LNCaP clone FGC (cell line): ENCODE measurements at regions not wholly inside any gene's neighbourhood (a gene's known extent, or its start where the extent isn't known, plus 50 kb on each side); places are given as distances from the start of the nearest gene placed in this dataset.

Source experiments
- DNase-seq: peaks from one replicate; pipeline ENCODE4 v3.0.0-alpha.2; 2011; ENCODE audit warnings: low read depth
- H3K4me3 ChIP-seq: 2 replicates; pipeline ENCODE4 v1.5.1; 2011; ENCODE audit warnings: mild to moderate bottlenecking, low read depth, low read length, control low read depth
- TF ChIP-seq, protein P1 (sequence below): IDR thresholded peaks from 2 replicates; pipeline ENCODE4 v1.5.1; 2012; ENCODE audit warnings: mild to moderate bottlenecking; ENCODE audit not compliant: control insufficient read depth, insufficient read depth; ENCODE audit errors: extremely low read depth

DNA sequence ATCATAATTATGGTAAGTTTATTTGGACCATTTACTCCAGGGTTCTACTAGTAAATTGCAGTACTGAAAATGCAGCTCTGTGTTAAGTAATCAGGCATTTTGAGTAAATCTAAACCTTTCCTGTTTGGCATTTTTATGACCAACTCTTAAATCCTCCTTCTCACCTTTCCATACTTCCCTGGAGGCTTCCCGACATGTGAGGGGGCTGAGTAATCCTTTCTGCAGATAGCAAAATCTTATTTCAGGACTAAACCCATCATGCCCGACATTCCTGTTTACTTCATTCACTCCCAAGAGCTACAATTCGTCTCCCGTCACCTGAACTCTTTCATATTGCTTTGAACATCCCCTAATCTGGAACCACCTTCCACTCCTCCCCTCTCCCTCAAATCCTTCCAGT, 296.6 kb downstream of the IKZF2 start:
- TF ChIP-seq, protein P1, sequence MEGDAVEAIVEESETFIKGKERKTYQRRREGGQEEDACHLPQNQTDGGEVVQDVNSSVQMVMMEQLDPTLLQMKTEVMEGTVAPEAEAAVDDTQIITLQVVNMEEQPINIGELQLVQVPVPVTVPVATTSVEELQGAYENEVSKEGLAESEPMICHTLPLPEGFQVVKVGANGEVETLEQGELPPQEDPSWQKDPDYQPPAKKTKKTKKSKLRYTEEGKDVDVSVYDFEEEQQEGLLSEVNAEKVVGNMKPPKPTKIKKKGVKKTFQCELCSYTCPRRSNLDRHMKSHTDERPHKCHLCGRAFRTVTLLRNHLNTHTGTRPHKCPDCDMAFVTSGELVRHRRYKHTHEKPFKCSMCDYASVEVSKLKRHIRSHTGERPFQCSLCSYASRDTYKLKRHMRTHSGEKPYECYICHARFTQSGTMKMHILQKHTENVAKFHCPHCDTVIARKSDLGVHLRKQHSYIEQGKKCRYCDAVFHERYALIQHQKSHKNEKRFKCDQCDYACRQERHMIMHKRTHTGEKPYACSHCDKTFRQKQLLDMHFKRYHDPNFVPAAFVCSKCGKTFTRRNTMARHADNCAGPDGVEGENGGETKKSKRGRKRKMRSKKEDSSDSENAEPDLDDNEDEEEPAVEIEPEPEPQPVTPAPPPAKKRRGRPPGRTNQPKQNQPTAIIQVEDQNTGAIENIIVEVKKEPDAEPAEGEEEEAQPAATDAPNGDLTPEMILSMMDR, result no peak

DNA sequence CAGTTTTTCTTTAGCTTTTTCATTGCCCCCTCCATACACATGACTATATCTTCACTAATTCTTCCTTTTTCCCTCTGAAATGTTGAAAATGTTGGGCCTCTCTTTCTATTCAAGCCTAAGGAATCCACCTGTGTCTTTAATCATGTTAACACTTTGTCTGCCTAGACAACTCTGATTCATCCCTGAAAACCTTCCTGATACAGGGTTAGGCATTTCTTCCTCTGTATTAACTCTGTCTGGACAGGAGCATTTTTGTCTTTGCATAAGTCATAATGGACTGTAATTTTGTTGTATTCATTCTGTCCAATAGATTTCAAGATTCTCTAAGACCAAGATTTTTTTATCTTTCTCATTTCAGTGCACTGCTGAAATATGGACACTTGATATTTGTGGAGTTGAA, 297.3 kb downstream of the IKZF2 start:
- H3K4me3 ChIP-seq, result no peak overlapping the region
- DNase-seq, result no peak
- TF ChIP-seq, protein P1, result no peak

More for the DNA sequence above, 296.6 kb downstream of the IKZF2 start:
- no peak for DNase-seq
- H3K4me3 ChIP-seq, result no peak overlapping the region

DNA sequence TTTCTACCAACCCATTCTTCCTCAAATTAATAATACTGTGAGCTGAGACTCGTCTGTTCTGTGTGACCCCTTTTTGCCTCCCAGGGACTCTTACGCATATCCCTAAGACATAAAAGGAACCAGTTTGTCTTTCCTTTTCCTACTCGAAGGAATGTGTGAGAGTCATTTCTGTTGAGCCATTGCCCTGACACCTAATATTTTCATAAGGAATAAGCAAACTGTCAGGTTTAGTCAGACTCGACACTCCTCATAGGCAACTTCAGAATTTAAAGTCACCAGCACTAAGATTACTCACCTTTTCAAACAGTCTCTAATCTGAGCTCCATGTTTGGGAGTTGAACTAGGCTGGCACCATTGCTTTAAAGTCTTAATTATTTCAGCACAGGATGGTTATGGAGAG, 305.5 kb downstream of the IKZF2 start:
- H3K4me3 ChIP-seq, result no peak overlapping the region
- DNase-seq, result no peak
- TF ChIP-seq, protein P1, result no peak

DNA sequence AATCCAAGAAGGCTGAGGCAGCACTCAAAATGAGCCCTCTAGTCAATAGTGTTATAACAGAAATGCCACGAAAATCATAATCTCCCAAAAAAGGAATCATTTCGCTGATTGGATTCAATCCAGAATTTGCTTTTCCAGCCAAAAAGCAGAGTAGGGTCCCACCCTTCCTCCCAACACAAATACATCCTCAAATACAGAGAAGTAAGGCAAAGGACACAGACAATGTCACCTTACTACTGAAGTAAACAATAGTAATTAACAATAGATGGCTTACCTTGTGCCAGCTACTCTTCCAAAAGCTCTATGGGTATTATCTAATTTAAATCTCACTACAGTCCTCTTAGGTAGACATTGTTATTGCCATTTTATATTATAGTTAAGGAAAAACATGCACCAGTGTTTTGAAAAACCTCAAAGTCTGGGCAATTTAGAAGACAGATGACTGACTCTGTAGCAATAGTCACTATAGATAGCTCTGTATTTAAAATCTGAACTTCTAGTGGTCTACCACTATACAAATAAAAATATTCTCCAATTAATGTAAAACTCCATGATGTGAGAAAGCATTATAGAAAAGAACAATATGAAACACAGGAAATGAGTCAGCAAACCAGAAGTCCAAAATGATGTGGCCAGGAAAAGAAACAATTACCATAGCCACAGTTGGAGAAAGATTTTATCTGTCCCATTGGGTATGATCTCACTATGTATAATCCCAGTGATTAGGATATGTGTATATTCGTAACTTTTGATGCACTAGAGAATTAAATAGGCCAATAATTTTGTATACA, 305.0 kb upstream of the ERBB4 start:
- no peak overlapping the region for H3K4me3 ChIP-seq
- no peak for DNase-seq
- TF ChIP-seq, protein P1, result no peak

DNA sequence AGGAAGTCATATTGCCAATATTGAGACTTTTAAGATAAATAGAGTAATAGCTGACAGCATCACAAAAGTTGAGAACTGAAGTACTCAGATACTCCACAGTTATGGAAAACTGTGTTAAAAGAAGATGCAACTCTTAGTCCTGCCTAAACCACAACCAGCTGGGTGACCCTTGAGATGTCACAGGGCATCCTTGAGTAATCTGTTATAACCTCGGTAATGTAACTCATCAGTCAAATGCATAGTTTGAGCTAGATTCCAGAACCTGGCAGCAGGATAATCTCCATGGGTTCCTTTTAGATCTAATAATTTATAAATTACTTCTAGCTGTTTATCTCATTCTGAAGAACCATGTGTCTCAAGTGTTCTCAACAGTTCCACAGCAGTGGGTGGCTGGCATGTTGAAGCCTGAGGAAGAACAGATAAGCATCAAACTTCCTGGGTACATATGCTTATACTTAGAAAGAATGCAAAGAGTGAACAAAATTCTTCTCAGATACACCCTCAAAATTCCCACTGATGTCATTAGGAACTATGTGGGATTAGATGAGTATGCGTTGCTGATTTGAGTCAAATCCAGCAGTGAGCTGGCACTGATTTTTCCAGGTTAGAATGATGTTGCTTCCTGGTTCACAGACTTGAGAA, 304.1 kb upstream of the ERBB4 start:
- no peak overlapping the region for H3K4me3 ChIP-seq
- no peak for DNase-seq
- TF ChIP-seq, protein P1, result no peak

DNA sequence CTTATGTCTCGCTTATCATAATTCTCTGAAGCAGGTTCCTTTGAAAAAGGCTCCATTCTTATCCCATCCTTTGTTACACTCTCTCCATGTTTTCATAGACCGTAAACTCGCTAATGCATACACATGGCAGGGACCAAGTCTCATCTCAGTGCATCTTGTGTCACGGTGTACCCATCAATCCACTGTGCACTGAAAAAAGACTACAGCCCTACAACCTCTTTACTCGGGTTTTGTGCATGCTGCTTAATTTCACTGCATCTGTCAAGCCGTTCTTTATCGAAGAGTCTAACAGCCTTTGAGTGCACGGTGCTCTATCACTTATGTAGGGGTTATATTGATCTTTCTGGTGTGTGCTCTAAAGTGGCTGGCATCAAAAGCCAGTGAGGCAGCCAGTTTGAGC, 302.9 kb upstream of the ERBB4 start:
- H3K4me3 ChIP-seq, result no peak overlapping the region
- no peak for DNase-seq
- TF ChIP-seq, protein P1, result no peak
